Posterior cingulate gyrus (tissue), 11 donors: ENCODE measurements at regions not wholly inside any gene's neighbourhood (a gene's known extent, or its start where the extent isn't known, plus 50 kb on each side); places are given as distances from the start of the nearest gene placed in this dataset.

Source experiments
- DNase-seq, 10 donors: peaks; one replicate each; pipeline versions ENCODE4 v3.0.0 to v3.0.0-alpha.2; 2020 to 2021; ENCODE audit warnings: mixed read lengths in 3 of 10
- intact Hi-C: fragments of 100-400 bp; cut with DNase I; formaldehyde crosslinking; loops from one replicate; pipeline ENCODE4 v1.15.1; 2023

- DNase-seq = no peak
- intact Hi-C loops = no loop called here
These were observed 57.9 kb downstream of the NPY start for GRCh38 chr7:24341691-24342413.

GRCh38 chr7:24343614-24344013 is 59.6 kb downstream of the NPY start:
- no peak for DNase-seq
- intact Hi-C loops = no loop called here

GRCh38 chr7:24346129-24346528 is 62.1 kb downstream of the NPY start:
- no peak for DNase-seq
- intact Hi-C loops = no loop called here

- intact Hi-C loops = no loop called here
- DNase-seq = no peak
These were observed 62.7 kb downstream of the NPY start for GRCh38 chr7:24346716-24347115.

GRCh38 chr7:24349339-24349738 is 65.3 kb downstream of the NPY start:
- intact Hi-C loops = no loop called here
- DNase-seq = no peak

GRCh38 chr7:24354456-24354855 is 70.5 kb downstream of the NPY start:
- intact Hi-C loops = no loop called here
- DNase-seq = no peak

- no peak for DNase-seq
- intact Hi-C loops = no loop called here
These were observed 72.9 kb downstream of the NPY start for GRCh38 chr7:24356718-24357386.

- intact Hi-C loops = no loop called here
- DNase-seq = no peak
These were observed 77.0 kb downstream of the NPY start for GRCh38 chr7:24361001-24361400.

- no peak for DNase-seq
- intact Hi-C loops = no loop called here
These were observed 81.6 kb downstream of the NPY start for GRCh38 chr7:24365606-24366005.

- intact Hi-C loops = no loop called here
- DNase-seq = no peak
These were observed 82.9 kb downstream of the NPY start for GRCh38 chr7:24366876-24367275.

- intact Hi-C loops = no loop called here
- DNase-seq = no peak
These were observed 84.2 kb downstream of the NPY start for GRCh38 chr7:24368161-24368560.

- DNase-seq = no peak
- intact Hi-C loops = no loop called here
These were observed 86.6 kb downstream of the NPY start for GRCh38 chr7:24370541-24370940.

- DNase-seq = no peak
- intact Hi-C loops = no loop called here
These were observed 89.3 kb downstream of the NPY start for GRCh38 chr7:24372961-24373955.

- intact Hi-C loops = no loop called here
These were observed 95.1 kb downstream of the NPY start for GRCh38 chr7:24378871-24379616.

GRCh38 chr7:24381894-24382505 is 98.0 kb downstream of the NPY start:
- intact Hi-C loops = no loop called here
- no peak for DNase-seq

More at GRCh38 chr7:24378871-24379616, 95.1 kb downstream of the NPY start:
- DNase-seq = no peak

- intact Hi-C loops = no loop called here
- DNase-seq = no peak
These were observed 99.1 kb downstream of the NPY start for GRCh38 chr7:24383055-24383454.

- intact Hi-C loops = no loop called here
- no peak for DNase-seq
These were observed 100.5 kb downstream of the NPY start for GRCh38 chr7:24384362-24385030.

- intact Hi-C loops = no loop called here
These were observed 104.2 kb downstream of the NPY start for GRCh38 chr7:24388212-24388611.

GRCh38 chr7:24390376-24391157 is 106.6 kb downstream of the NPY start:
- DNase-seq = no peak
- intact Hi-C loops = no loop called here

More at GRCh38 chr7:24388212-24388611, 104.2 kb downstream of the NPY start:
- DNase-seq = no peak
